ENCODE measurements at regions not wholly inside any gene's neighbourhood (a gene's known extent, or its start where the extent isn't known, plus 50 kb on each side); places are given as distances from the start of the nearest gene placed in this dataset.

GRCh38 chr18:6504605-6505497 is 90.1 kb upstream of the L3MBTL4 start:
- peaks cover 43% of the 10 kb centered on the region for H3K27me3 Mint-ChIP-seq (ENCODE audit: insufficient read depth, unreplicated experiment)
- no peak for DNase-seq (ENCODE audit: unreplicated experiment)
- peaks cover 10% of the 10 kb centered on the region for H3K4me1 Mint-ChIP-seq (ENCODE audit: insufficient read depth, unreplicated experiment)
- no peak overlapping the region for H3K4me3 Mint-ChIP-seq (ENCODE audit: unreplicated experiment)
- no peaks in the 10 kb centered on the region for H3K36me3 Mint-ChIP-seq (ENCODE audit: insufficient read depth, unreplicated experiment)
- no TSS peak for BruUV-seq (replicated peaks)
- TF ChIP-seq, protein P1, sequence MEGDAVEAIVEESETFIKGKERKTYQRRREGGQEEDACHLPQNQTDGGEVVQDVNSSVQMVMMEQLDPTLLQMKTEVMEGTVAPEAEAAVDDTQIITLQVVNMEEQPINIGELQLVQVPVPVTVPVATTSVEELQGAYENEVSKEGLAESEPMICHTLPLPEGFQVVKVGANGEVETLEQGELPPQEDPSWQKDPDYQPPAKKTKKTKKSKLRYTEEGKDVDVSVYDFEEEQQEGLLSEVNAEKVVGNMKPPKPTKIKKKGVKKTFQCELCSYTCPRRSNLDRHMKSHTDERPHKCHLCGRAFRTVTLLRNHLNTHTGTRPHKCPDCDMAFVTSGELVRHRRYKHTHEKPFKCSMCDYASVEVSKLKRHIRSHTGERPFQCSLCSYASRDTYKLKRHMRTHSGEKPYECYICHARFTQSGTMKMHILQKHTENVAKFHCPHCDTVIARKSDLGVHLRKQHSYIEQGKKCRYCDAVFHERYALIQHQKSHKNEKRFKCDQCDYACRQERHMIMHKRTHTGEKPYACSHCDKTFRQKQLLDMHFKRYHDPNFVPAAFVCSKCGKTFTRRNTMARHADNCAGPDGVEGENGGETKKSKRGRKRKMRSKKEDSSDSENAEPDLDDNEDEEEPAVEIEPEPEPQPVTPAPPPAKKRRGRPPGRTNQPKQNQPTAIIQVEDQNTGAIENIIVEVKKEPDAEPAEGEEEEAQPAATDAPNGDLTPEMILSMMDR (IDR thresholded peaks at IDR 0.05; ENCODE audit: unreplicated experiment) = no peak
- POLR2A ChIA-PET = interaction anchor here (0.6 kb wide), 1 partner anchor 293 kb away, joined by 3 read pairs; no protein-coding TSS in a partner anchor
- no peak overlapping the region for H3K27ac Mint-ChIP-seq (ENCODE audit: low read depth, unreplicated experiment)
- CTCF ChIA-PET = interaction anchor here (0.8 to 1.0 kb wide), 3 partner anchors 17 to 636 kb away, joined by 3 to 5 read pairs (median 3); no protein-coding TSS in a partner anchor
- H3K9me3 Mint-ChIP-seq (ENCODE audit: unreplicated experiment) = no peaks in the 10 kb centered on the region
- intact Hi-C loops (cut with micrococcal nuclease) = no loop called here

GRCh38 chr18:6505498-6505875 is 90.8 kb upstream of the L3MBTL4 start:
- Mint-ChIP-seq H3K27ac (ENCODE audit: low read depth, unreplicated experiment) (no peak overlapping the region), H3K27me3 (ENCODE audit: insufficient read depth, unreplicated experiment) (peaks cover 42% of the 10 kb centered on the region), H3K4me3 (ENCODE audit: unreplicated experiment) (no peak overlapping the region), H3K9me3 (ENCODE audit: unreplicated experiment) (no peaks in the 10 kb centered on the region), H3K4me1 (ENCODE audit: insufficient read depth, unreplicated experiment) (peaks cover 16% of the 10 kb centered on the region), H3K36me3 (ENCODE audit: insufficient read depth, unreplicated experiment) (no peaks in the 10 kb centered on the region)
- intact Hi-C loops (cut with micrococcal nuclease) = no loop called here
- BruUV-seq (replicated peaks) = no TSS peak
- TF ChIP-seq, protein P1 (IDR thresholded peaks at IDR 0.05; ENCODE audit: unreplicated experiment) = no peak
- no peak for DNase-seq (ENCODE audit: unreplicated experiment)
- ChIA-PET CTCF (no interaction called here), POLR2A (interaction anchor here (0.6 kb wide), 1 partner anchor 292 kb away, joined by 3 read pairs; no protein-coding TSS in a partner anchor)

DNA sequence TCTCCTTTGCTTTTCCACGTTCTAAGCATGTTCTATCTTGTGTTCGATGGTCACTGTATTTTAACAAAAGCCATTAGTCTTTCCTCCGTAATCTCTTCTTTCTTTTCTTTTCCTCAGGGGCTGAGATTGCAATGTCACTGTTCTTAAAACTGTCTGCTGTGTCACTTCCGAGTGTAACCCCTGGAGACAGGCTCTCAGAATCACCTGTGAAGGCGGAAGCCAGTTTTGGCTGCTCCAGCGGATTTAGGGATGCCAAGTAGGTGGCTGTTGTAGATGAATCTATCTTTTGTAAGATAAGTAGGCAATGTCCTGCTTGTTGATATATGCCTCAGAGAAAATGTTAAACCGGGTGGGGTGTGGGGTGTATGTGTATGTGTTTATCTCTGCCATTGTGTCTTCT is 94.7 kb upstream of the L3MBTL4 start:
- H3K4me1 Mint-ChIP-seq (ENCODE audit: insufficient read depth, unreplicated experiment) = peaks cover 19% of the 10 kb centered on the region
- intact Hi-C loops (cut with micrococcal nuclease) = no loop called here
- peaks cover 7% of the 10 kb centered on the region for H3K27me3 Mint-ChIP-seq (ENCODE audit: insufficient read depth, unreplicated experiment)
- no peaks in the 10 kb centered on the region for H3K36me3 Mint-ChIP-seq (ENCODE audit: insufficient read depth, unreplicated experiment)
- peak overlapping the region; percentile 33 for H3K4me3 Mint-ChIP-seq (ENCODE audit: unreplicated experiment)
- H3K27ac Mint-ChIP-seq (ENCODE audit: low read depth, unreplicated experiment) = peak overlapping the region; percentile 36
- BruUV-seq (replicated peaks) = no TSS peak
- ChIA-PET POLR2A (no interaction called here), CTCF (no interaction called here)
- TF ChIP-seq, protein P1 (IDR thresholded peaks at IDR 0.05; ENCODE audit: unreplicated experiment) = no peak
- H3K9me3 Mint-ChIP-seq (ENCODE audit: unreplicated experiment) = no peaks in the 10 kb centered on the region
- no peak for DNase-seq (ENCODE audit: unreplicated experiment)

DNA sequence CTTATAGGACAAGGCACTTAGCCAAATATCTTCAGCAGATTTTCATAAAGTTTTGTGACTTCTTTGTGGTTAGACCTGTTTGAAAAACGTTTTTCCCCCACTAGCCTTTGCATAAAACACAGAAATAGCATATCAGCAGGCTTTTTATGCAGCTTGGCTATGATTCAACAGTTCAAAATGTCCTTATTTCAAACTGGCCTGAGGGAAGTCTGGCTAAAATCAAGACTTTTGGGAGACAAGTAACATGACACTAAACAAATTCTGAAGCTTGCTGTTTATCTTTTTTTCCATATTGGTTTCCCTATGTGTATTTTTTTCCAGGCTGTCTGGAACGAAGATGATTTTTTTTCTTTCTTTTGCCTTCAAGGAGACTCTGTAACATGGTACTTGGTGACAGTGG is 95.1 kb upstream of the L3MBTL4 start:
- TF ChIP-seq, protein P1 (IDR thresholded peaks at IDR 0.05; ENCODE audit: unreplicated experiment) = no peak
- CTCF ChIA-PET = interaction anchor here (0.6 to 2.3 kb wide), 2 partner anchors 12 to 473 kb away, joined by 4 to 8 read pairs; no protein-coding TSS in a partner anchor
- BruUV-seq (replicated peaks) = no TSS peak

More for the DNA sequence above, 95.1 kb upstream of the L3MBTL4 start:
- H3K36me3 Mint-ChIP-seq (ENCODE audit: insufficient read depth, unreplicated experiment) = no peaks in the 10 kb centered on the region
- peaks cover 19% of the 10 kb centered on the region for H3K4me1 Mint-ChIP-seq (ENCODE audit: insufficient read depth, unreplicated experiment)
- H3K4me3 Mint-ChIP-seq (ENCODE audit: unreplicated experiment) = peak overlapping the region; percentile 33
- H3K27ac Mint-ChIP-seq (ENCODE audit: low read depth, unreplicated experiment) = peak overlapping the region; percentile 36
- peak; percentile 22 for DNase-seq (ENCODE audit: unreplicated experiment)
- no peaks in the 10 kb centered on the region for H3K9me3 Mint-ChIP-seq (ENCODE audit: unreplicated experiment)
- POLR2A ChIA-PET = no interaction called here
- H3K27me3 Mint-ChIP-seq (ENCODE audit: insufficient read depth, unreplicated experiment) = peaks cover 3% of the 10 kb centered on the region
- intact Hi-C loops (cut with micrococcal nuclease) = no loop called here

Data from MCF 10A (cell line).